ENCODE measurements at regions not wholly inside any gene's neighbourhood (a gene's known extent, or its start where the extent isn't known, plus 50 kb on each side); places are given as distances from the start of the nearest gene placed in this dataset.
"Not testable (repeated sequence)": the region's sequence is repeated elsewhere in the genome, so short reads cannot be mapped to it uniquely, and the experiment has no call there.

- TF ChIP-seq POLR2AphosphoS5, CTCF (IDR thresholded peaks at IDR 0.05): not testable (repeated sequence)
Measured at GRCh38 chr7:67335663-67336062, 339.0 kb downstream of the TYW1 start.
